ENCODE measurements at regions not wholly inside any gene's neighbourhood (a gene's known extent, or its start where the extent isn't known, plus 50 kb on each side); places are given as distances from the start of the nearest gene placed in this dataset.

GRCh38 chr2:145674705-145675104 lies 1154.8 kb upstream of the ZEB2 start:
- no peaks in the 10 kb centered on the region for H3K27me3 ChIP-seq (replicated peaks)
- TF ChIP-seq CTCF (IDR thresholded peaks at IDR 0.05; ENCODE audit: low read depth, low read length, missing control alignments) = no peak
- no peak overlapping the region for H3K4me3 ChIP-seq (ENCODE audit: low read depth, low read length)
- no peaks in the 10 kb centered on the region for H3K36me3 ChIP-seq (replicated peaks)
- no peak overlapping the region for H3K27ac ChIP-seq
- in situ Hi-C loops (cut with HindIII; ENCODE audit: low pct_ligation_motif_present, low sequenced_read_pairs) = no loop called here
- DNase-seq = no peak

GRCh38 chr2:145669301-145669700 lies 1149.4 kb upstream of the ZEB2 start:
- Histone ChIP-seq H3K4me3 (ENCODE audit: low read depth, low read length) (no peak overlapping the region), H3K27ac (no peak overlapping the region), H3K27me3 (replicated peaks) (no peaks in the 10 kb centered on the region), H3K36me3 (replicated peaks) (no peaks in the 10 kb centered on the region)
- in situ Hi-C loops (cut with HindIII; ENCODE audit: low pct_ligation_motif_present, low sequenced_read_pairs) = no loop called here
- DNase-seq = no peak
- TF ChIP-seq CTCF (IDR thresholded peaks at IDR 0.05; ENCODE audit: low read depth, low read length, missing control alignments) = no peak

GRCh38 chr2:145666552-145666951 lies 1146.6 kb upstream of the ZEB2 start:
- H3K36me3 ChIP-seq (replicated peaks) = no peaks in the 10 kb centered on the region
- no peak for DNase-seq
- no peak for TF ChIP-seq CTCF (IDR thresholded peaks at IDR 0.05; ENCODE audit: low read depth, low read length, missing control alignments)
- in situ Hi-C loops (cut with HindIII; ENCODE audit: low pct_ligation_motif_present, low sequenced_read_pairs) = no loop called here
- no peak overlapping the region for H3K4me3 ChIP-seq (ENCODE audit: low read depth, low read length)
- no peaks in the 10 kb centered on the region for H3K27me3 ChIP-seq (replicated peaks)
- H3K27ac ChIP-seq = no peak overlapping the region

GRCh38 chr2:145657265-145657664 lies 1137.3 kb upstream of the ZEB2 start:
- H3K4me3 ChIP-seq (ENCODE audit: low read depth, low read length) = no peak overlapping the region
- H3K27me3 ChIP-seq (replicated peaks) = no peaks in the 10 kb centered on the region
- DNase-seq = no peak
- no peaks in the 10 kb centered on the region for H3K36me3 ChIP-seq (replicated peaks)
- in situ Hi-C loops (cut with HindIII; ENCODE audit: low pct_ligation_motif_present, low sequenced_read_pairs) = no loop called here
- TF ChIP-seq CTCF (IDR thresholded peaks at IDR 0.05; ENCODE audit: low read depth, low read length, missing control alignments) = no peak
- no peak overlapping the region for H3K27ac ChIP-seq

- no peaks in the 10 kb centered on the region for H3K27me3 ChIP-seq (replicated peaks)
- no peak for TF ChIP-seq CTCF (IDR thresholded peaks at IDR 0.05; ENCODE audit: low read depth, low read length, missing control alignments)
- no peak overlapping the region for H3K27ac ChIP-seq
- H3K4me3 ChIP-seq (ENCODE audit: low read depth, low read length) = no peak overlapping the region
- no peak for DNase-seq
- H3K36me3 ChIP-seq (replicated peaks) = no peaks in the 10 kb centered on the region
- in situ Hi-C loops (cut with HindIII; ENCODE audit: low pct_ligation_motif_present, low sequenced_read_pairs) = no loop called here
Measured at GRCh38 chr2:145655165-145655765, 1135.3 kb upstream of the ZEB2 start.

GRCh38 chr2:145654746-145655145 lies 1134.8 kb upstream of the ZEB2 start:
- no peak for TF ChIP-seq CTCF (IDR thresholded peaks at IDR 0.05; ENCODE audit: low read depth, low read length, missing control alignments)
- H3K4me3 ChIP-seq (ENCODE audit: low read depth, low read length) = no peak overlapping the region
- no peaks in the 10 kb centered on the region for H3K36me3 ChIP-seq (replicated peaks)
- H3K27ac ChIP-seq = no peak overlapping the region
- in situ Hi-C loops (cut with HindIII; ENCODE audit: low pct_ligation_motif_present, low sequenced_read_pairs) = no loop called here
- no peaks in the 10 kb centered on the region for H3K27me3 ChIP-seq (replicated peaks)
- no peak for DNase-seq
